ENCODE measurements at regions not wholly inside any gene's neighbourhood (a gene's known extent, or its start where the extent isn't known, plus 50 kb on each side); places are given as distances from the start of the nearest gene placed in this dataset.
"Not testable (repeated sequence)": the region's sequence is repeated elsewhere in the genome, so short reads cannot be mapped to it uniquely, and the experiment has no call there.

GRCh38 chr4:181860668-181861067 is 382.5 kb upstream of the TENM3 start:
- DNase-seq (ENCODE audit: low read depth), result no peak

DNA sequence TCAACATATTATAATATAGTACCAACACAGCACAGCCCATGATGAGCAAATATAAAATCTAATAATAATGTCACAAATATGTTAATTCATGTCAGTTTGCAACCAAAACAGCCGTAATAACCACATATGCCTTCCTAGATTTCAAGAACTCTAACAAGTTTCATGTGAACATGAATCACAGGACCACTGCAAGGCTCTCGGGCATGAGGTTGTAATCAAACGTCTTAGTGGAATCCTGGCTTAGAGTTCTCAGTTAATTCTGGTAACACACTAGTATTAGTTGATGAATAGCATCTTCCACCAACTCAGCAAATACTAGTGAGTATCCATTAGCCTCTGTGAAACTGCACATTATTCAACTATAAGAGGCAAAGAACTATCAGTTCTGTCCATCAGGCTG is 379.3 kb upstream of the TENM3 start:
- no peak for DNase-seq (ENCODE audit: low read depth)

DNA sequence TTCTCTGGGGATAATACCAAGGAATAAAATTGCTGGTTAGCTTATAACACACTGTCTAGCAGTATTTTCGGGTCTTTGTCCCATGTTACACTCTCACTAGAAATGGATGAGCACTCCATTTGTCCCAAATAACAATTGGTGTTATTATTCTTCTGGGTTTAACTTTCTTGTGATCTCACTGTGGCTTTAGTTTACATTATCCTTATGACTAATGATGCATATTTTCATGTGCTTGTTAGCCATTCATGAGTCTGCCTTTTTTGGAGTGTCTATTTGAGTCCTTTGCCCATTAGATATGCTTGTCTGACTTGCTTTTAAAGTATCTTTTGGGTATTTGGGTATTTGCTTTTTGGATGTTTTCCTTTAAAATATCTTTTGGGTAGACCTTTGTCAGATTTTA is 372.9 kb upstream of the TENM3 start:
- no peak for DNase-seq (ENCODE audit: low read depth)

GRCh38 chr4:181874602-181875001 is 368.6 kb upstream of the TENM3 start:
- DNase-seq (ENCODE audit: low read depth), result no peak

DNA sequence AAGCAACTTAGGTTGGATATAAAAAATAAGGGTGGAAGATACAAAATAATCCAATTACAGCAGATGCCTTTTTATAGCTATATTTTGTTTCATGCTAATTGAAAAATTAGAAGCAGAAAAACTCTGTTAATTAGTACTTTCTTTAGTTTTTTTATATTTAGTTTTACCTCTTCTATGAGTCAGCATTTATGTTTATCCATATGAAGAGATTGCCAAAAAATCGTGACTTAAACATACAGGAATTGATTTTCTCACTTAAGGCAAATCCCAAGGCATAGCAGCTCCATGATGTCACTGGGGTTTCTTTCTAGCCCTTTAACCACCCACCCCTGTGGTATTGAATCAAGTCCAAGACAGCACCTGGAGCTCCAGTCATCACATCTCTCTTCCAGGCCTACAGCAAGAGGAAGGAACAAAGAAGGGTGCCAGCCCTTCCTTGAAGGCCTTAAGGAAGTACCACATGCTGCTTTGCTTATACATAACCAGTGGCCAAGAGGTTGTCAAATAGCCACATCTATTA is 365.8 kb upstream of the TENM3 start:
- no peak for DNase-seq (ENCODE audit: low read depth)

- no peak for DNase-seq (ENCODE audit: low read depth)
These were observed 353.2 kb upstream of the TENM3 start for GRCh38 chr4:181890031-181890430.

DNA sequence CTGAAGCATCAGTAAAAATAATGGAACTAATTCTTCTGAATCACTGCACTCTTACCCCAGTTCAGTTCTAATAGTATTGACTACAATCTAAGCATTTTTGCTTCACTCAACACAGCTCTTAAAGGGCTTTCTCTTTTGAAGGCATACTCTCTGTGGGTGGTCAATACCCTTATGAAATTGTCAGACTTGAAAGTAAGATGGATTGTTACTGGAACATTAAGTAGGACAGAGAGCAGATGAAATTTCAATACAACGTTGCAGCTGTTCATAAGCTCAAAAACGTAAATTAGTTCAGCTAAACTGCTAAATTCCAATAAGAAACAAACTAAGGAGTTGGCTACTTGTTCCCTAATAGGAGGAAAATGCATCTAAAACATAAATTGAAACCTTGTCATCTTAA is 352.3 kb upstream of the TENM3 start:
- DNase-seq (ENCODE audit: low read depth), result no peak

- DNase-seq (ENCODE audit: low read depth), result no peak
These were observed 346.6 kb upstream of the TENM3 start for GRCh38 chr4:181896614-181897013.

DNA sequence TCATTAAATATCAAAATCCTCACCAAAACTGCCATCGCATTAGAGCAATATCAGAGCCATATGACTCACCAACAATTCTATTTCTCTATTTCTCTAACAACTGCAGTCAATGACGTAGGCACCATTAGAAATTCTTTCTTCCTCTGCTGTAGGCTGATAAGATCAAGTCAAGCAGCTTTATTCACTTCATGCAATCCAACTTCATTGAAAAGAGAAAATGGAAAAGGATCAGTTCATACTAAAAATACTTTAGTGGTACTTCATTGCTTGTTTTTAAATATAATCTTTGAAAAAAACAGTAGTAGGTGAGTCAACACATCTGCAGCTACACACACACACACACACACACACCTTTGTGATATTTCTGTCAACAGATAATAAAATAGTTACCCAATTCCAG is 345.3 kb upstream of the TENM3 start:
- DNase-seq (ENCODE audit: low read depth), result no peak

DNA sequence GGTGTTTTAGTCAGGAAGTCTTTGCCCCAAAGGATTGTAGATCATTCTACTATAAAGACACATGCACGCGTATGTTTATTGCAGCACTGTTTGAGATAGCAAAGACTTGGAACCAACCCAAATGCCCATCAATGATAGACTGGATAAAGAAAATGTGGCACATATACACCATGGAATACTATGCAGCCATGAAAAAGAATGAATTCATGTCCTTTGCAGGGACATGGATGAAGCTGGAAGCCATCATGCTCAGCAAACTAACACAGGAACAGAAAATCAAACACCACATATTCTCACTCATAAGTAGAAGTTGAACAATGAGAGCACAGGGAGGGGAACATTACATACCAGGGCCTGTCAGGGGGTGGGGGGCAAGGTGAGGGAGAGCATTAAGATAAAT is 340.8 kb upstream of the TENM3 start:
- DNase-seq (ENCODE audit: low read depth), result not testable (repeated sequence)

GRCh38 chr4:181905708-181906107 is 337.5 kb upstream of the TENM3 start:
- DNase-seq (ENCODE audit: low read depth), result no peak

- no peak for DNase-seq (ENCODE audit: low read depth)
These were observed 335.0 kb upstream of the TENM3 start for GRCh38 chr4:181908168-181908567.

DNA sequence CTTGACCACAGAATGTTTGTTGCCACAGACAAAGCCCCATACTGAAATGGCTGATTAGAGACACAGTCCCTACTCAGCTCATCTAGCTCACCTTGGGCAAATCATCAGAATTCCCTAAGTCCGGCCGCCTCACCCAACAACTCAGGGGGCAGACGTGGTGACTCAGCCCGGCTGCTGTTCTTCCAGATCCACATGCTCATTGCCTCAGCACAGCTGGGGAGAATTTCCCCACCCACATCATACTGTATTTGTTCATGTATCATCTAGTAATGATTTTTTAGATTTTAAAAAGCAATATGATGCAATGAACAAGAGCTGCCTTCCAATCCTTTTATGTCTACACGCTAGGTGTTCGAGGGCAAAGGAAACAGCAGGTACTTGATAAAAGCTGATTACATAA is 333.8 kb upstream of the TENM3 start:
- no peak for DNase-seq (ENCODE audit: low read depth)

- DNase-seq (ENCODE audit: low read depth), result no peak
These were observed 331.8 kb upstream of the TENM3 start for GRCh38 chr4:181911420-181911819.

DNA sequence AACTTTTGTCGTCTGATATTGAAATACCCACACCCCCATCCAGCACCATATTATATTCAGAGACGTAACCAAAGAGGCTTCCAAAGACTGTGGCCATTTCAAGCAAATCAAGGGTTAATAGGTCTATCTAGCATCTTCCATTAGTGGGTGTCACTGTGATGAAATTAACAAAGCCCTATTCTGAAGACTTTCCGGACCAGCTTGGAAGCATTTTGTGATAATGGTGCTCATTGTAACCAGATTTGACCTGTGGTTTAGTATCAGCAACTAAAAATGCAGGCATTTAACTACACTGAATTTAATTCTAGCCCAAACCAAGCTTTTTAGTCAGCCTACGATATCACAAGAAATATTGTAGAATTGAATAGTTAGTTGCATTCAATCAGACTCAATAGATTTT is 309.7 kb upstream of the TENM3 start:
- DNase-seq (ENCODE audit: low read depth), result no peak

- no peak for DNase-seq (ENCODE audit: low read depth)
These were observed 304.6 kb upstream of the TENM3 start for GRCh38 chr4:181938631-181939030.

- DNase-seq (ENCODE audit: low read depth), result no peak
These were observed 303.8 kb upstream of the TENM3 start for GRCh38 chr4:181939199-181939945.

- no peak for DNase-seq (ENCODE audit: low read depth)
These were observed 298.7 kb upstream of the TENM3 start for GRCh38 chr4:181944527-181944926.

GRCh38 chr4:181946902-181947301 is 296.3 kb upstream of the TENM3 start:
- DNase-seq (ENCODE audit: low read depth), result no peak

GRCh38 chr4:181948839-181949382 is 294.3 kb upstream of the TENM3 start:
- no peak for DNase-seq (ENCODE audit: low read depth)

- no peak for DNase-seq (ENCODE audit: low read depth)
These were observed 293.4 kb upstream of the TENM3 start for GRCh38 chr4:181949704-181950312.

DNA sequence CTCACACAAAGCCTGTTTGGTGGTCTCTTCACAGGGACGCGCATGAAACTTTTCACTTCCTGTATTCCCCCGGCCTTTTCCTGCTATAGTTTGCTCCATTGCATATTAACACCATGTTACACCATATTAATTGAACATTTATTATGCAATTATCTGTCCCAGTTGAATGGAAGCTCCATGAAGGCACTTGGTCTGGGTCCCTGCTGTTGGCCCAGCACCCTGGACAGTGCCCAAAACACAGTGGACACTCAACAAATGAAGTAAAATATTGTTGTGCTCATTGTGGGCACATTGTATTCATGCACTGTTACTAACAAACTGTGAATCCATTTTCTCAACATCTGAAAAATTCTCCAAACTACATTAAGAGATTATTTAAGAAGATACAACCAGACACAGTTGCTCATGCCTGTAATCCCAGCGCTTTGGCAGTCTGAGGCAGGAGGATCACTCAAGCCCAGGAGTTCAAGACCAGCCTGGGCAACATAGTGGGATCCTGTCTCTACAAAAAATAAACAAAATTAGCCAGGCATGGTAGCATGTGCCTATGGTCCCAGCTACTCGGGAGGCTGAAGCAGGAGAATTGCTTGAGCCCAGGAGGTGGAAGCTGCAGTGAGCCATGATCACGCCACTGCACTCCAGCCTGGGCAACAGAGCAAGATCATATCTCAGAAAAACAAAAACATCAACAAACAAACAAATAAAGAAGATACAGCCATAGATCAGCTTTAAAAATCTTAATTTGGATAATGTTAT is 292.7 kb upstream of the TENM3 start:
- DNase-seq (ENCODE audit: low read depth), result no peak

GRCh38 chr4:181951265-181951664 is 291.9 kb upstream of the TENM3 start:
- DNase-seq (ENCODE audit: low read depth), result no peak

All from activated T-helper 1 cell treated with Interleukin-2 at 50 U/mL for 16 hours (primary cell).